Heart left ventricle (tissue), 16 donors: ENCODE measurements at regions not wholly inside any gene's neighbourhood (a gene's known extent, or its start where the extent isn't known, plus 50 kb on each side); places are given as distances from the start of the nearest gene placed in this dataset.
A peak's percentile ranks its signal among the peaks of the same experiment; 100 is the strongest.

Experiments used
- ATAC-seq, 4 donors: fragments of 200-7000 bp; cut with Tn5 transposase; one replicate each; pipeline ENCODE4 v1.9.1; 2020 to 2022; ENCODE audit warnings: moderate library complexity in 4 of 4, mild to moderate bottlenecking in 3 of 4, moderate number of reproducible peaks in 1 of 4
- DNase-seq, 5 donors: peaks; one replicate each; pipeline ENCODE4 v3.0.0-alpha.2; 2020
- H3K27ac ChIP-seq, 12 donors: fragments of 200-600 bp; sonication (generic) in 4 of 12; one replicate each; pipeline versions ENCODE4 v1.5.0 to v1.8.0; 2016 to 2022; ENCODE audit warnings: mild to moderate bottlenecking in 2 of 12
- H3K27me3 ChIP-seq, 9 donors: fragments of 200-600 bp; sonication (generic) in 2 of 9; one replicate each; pipeline versions ENCODE4 v1.5.1 to v1.8.0; 2016 to 2022; ENCODE audit warnings: mild to moderate bottlenecking in 3 of 9
- H3K36me3 ChIP-seq, 9 donors: fragments of 200-600 bp; sonication (generic) in 2 of 9; one replicate each; pipeline versions ENCODE4 v1.5.0 to v1.8.0; 2018 to 2022; ENCODE audit warnings: mild to moderate bottlenecking in 2 of 9
- H3K4me1 ChIP-seq, 12 donors: fragments of 200-600 bp; sonication (generic) in 4 of 12; one replicate each; pipeline versions ENCODE4 v1.5.0 to v1.8.0; 2016 to 2022; ENCODE audit warnings: mild to moderate bottlenecking in 3 of 12
- H3K4me3 ChIP-seq, 12 donors: fragments of 200-600 bp; sonication (generic) in 4 of 12; one replicate each; pipeline versions ENCODE4 v1.5.0 to v1.8.0; 2017 to 2022; ENCODE audit warnings: mild to moderate bottlenecking in 9 of 12, moderate library complexity in 4 of 12
- H3K9me3 ChIP-seq, 12 donors: fragments of 200-600 bp; sonication (generic) in 4 of 12; one replicate each; pipeline versions ENCODE4 v1.5.0 to v1.8.0; 2016 to 2022; ENCODE audit warnings: mild to moderate bottlenecking in 1 of 12
- POLR2A ChIP-seq, 2 donors: fragments of 450-650 bp; IDR thresholded peaks; one replicate each; pipeline ENCODE4 v1.6.1; 2017; ENCODE audit warnings: antibody characterized with exemption in 2 of 2, mild to moderate bottlenecking in 2 of 2, moderate library complexity in 2 of 2
- WGBS, 4 donors: extraction: QIAGEN DNeasy Blood & Tissue Kit in 2 of 4; methylation state at CpG; one replicate each; pipeline versions ENCODE4 v1.1.5 to v1.1.7; 2013 to 2018; 5-methylcytosine and 5-hydroxymethylcytosine counted together
- intact Hi-C, 10 donors: fragments of 100-400 bp; cut with DNase I; formaldehyde crosslinking; loops; one replicate each; pipeline versions ENCODE4 v1.11.1 to v1.14.2; 2022
- TF ChIP-seq, protein P1 (sequence below), 12 donors: fragments of 200-600 bp; sonication (generic) in 4 of 12; IDR thresholded peaks; one replicate each; pipeline versions ENCODE4 v1.5.0 to v1.8.0; 2018 to 2022; ENCODE audit warnings: antibody characterized with exemption in 12 of 12, mild to moderate bottlenecking in 5 of 12
- donor health status: ischemic (EF 13 %, LVEDD 7.1; RV severe dilation, severe dysfunction).
- donor health status: healthy with polysubstance abuse.
- donor health status: DM: no; HTN: yes; CAD: no.
- donor health status: DM: no; HTN: no; CAD: no.
- donor health status: ischemic (EF 25% LVEDD 6.9; RV normal size, moderate dysfunction).
- donor health status: ischemic (EF 25% LVEDD 5.7; RV mildly dilated, moderate dysfunction).
- donor health status: healthy.
- donor health status: DM: yes; HTN: yes; CAD: no.
- donor health status: ischemic (EF 35%, LVEDD 5.7; RV mildly dilated, moderate dysfunction).
- donor health status: nonischemic (EF 11% LVEDD 7.7; RV severe dilation, severe dysfunction).
- donor health status: DM: yes; HTN: yes; CAD: no.
- donor health status: PGD.
- donor health status: ischemic (EF 29% LVEDD 5.4; RV normal size, mild dysfunction).
- donor health status: nonischemic (EF 23%, LVEDD 6.1; RV moderate dilation, normal function).

DNA sequence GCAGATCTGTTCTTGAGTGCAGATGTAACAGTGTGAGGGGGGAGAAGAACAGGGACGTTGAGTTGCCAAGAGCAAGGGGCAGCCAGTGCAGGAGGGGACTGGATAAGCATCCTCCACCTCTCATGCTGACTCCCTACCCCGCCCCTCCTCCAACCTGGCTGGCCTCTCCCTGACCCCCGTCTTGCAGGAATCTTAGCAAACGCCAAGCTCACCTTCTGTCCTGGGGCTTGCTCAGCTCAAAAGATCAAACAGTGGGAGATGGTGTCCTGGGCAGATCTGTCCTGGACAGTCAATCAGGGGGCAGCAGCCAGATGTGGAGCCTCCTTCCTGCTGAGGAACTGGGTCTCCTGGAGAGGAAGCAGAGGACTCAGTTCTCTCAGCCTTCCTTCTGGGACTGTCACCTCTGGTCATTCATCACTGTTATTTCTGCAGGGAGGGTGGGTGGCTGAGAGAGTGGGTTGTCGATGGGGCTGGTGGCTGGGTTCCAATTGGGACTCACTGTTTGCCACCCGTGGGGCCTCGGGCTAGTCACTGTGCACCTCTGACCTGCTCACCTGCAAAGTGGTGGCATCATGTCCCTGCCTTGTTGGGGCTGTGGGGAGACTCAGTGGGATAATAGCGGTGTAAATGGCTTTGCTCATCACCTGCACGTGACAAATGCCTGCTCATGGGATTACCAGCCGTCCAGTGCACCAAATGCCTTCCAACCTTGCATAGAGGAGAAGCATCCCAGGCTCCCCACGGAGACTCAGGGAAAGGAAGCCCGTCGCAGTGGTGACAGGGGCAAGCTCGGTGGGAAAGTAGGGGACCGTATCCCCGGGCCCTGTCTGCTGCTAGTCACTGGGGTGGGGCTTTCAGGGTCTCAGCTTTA, 154.4 kb downstream of the PTPRU start:
- H3K27ac ChIP-seq: no peak overlapping the region
- ATAC-seq (no peak), DNase-seq (no peak)
- no peak overlapping the region for H3K4me3 ChIP-seq
- TF ChIP-seq POLR2A (IDR thresholded peaks at IDR 0.05): no peak
- TF ChIP-seq, protein P1, sequence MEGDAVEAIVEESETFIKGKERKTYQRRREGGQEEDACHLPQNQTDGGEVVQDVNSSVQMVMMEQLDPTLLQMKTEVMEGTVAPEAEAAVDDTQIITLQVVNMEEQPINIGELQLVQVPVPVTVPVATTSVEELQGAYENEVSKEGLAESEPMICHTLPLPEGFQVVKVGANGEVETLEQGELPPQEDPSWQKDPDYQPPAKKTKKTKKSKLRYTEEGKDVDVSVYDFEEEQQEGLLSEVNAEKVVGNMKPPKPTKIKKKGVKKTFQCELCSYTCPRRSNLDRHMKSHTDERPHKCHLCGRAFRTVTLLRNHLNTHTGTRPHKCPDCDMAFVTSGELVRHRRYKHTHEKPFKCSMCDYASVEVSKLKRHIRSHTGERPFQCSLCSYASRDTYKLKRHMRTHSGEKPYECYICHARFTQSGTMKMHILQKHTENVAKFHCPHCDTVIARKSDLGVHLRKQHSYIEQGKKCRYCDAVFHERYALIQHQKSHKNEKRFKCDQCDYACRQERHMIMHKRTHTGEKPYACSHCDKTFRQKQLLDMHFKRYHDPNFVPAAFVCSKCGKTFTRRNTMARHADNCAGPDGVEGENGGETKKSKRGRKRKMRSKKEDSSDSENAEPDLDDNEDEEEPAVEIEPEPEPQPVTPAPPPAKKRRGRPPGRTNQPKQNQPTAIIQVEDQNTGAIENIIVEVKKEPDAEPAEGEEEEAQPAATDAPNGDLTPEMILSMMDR (IDR thresholded peaks at IDR 0.05): no peak
- no peaks in the 10 kb centered on the region for H3K9me3 ChIP-seq
- WGBS, 4 donors: 21 to 32% (median 28%) methylated on average over 10 to 16 of the region's 16 CpGs
- peaks cover 0 to 6% (median 0%) of the 10 kb centered on the region in 12 donors for H3K4me1 ChIP-seq
- no peaks in the 10 kb centered on the region for H3K36me3 ChIP-seq
- intact Hi-C loops: loop anchor here in 1 of 10 donors (10.0 kb wide), 1 partner anchor 1014 kb away; no protein-coding TSS in a partner anchor
- peaks cover 0 to 56% (median 8%) of the 10 kb centered on the region in 9 donors for H3K27me3 ChIP-seq

DNA sequence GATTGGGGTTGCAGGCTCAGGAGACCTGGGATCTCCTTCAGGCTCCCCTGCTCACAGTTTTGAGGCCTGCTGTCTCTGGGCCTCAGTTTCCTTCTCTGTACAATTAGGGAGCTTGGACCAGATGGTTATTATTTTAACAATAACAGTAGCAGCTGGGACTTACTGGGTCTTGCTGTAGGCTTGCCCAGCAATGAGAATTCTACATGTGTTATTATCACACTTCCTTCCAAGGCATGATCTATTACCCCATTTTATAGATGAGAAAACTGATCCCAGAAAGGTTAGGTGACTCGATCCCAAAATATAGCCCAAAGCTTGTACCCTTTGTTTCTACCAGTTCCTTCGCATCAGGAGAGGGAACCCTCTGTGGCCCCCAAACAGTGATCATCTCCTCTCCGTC, 153.8 kb downstream of the PTPRU start:
- Histone ChIP-seq H3K4me3 (no peak overlapping the region), H3K4me1 (no peaks in the 10 kb centered on the region), H3K27ac (no peak overlapping the region), H3K27me3 (peaks cover 0 to 61% (median 10%) of the 10 kb centered on the region in 9 donors), H3K36me3 (no peaks in the 10 kb centered on the region), H3K9me3 (no peaks in the 10 kb centered on the region)
- ATAC-seq: no peak
- DNase-seq: no peak
- no peak for TF ChIP-seq POLR2A (IDR thresholded peaks at IDR 0.05)
- TF ChIP-seq, protein P1 (IDR thresholded peaks at IDR 0.05): no peak
- 45 to 74% (median 59%) methylated on average over 3 of the region's 3 CpGs for whole genome bisulfite sequencing, 4 donors
- intact Hi-C loops: loop anchor here in 1 of 10 donors (10.0 kb wide), 1 partner anchor 1015 kb away; no protein-coding TSS in a partner anchor

DNA sequence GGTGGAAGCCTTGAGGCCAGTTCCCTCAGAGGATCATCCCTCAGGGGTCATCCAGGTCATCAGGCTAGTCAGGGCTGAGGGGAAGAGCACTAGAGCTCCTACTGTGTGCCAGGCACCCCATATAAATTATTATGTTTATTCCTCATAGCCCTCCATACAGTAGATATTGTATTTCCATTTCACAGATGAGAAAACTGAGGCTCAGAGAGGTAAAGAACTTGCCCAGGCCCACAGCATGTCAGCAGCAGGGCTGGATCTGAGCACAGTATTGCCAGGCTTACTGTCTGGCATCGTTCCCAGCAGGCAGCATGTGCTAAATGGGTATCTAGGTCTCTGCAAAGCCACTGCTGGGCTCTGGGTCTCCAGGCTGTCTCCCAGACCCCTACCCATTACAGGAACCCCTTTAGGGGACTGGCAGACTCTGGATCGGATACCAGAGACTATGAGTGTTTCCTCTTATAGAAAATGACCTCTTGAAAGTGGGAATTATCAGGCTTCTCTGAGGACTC, 153.3 kb downstream of the PTPRU start:
- H3K27ac ChIP-seq: no peak overlapping the region
- no peaks in the 10 kb centered on the region for H3K4me1 ChIP-seq
- peaks cover 0 to 66% (median 15%) of the 10 kb centered on the region in 9 donors for H3K27me3 ChIP-seq
- no peaks in the 10 kb centered on the region for H3K36me3 ChIP-seq
- no peak overlapping the region for H3K4me3 ChIP-seq
- intact Hi-C loops: loop anchor here in 1 of 10 donors (10.0 kb wide), 1 partner anchor 1015 kb away; no protein-coding TSS in a partner anchor
- WGBS, 4 donors: 42 to 58% (median 43%) methylated on average over 2 of the region's 2 CpGs
- no peak for TF ChIP-seq POLR2A (IDR thresholded peaks at IDR 0.05)
- TF ChIP-seq, protein P1 (IDR thresholded peaks at IDR 0.05): no peak
- no peaks in the 10 kb centered on the region for H3K9me3 ChIP-seq
- DNase-seq (peak in 1 of 5 donors; percentile 24), ATAC-seq (no peak)

DNA sequence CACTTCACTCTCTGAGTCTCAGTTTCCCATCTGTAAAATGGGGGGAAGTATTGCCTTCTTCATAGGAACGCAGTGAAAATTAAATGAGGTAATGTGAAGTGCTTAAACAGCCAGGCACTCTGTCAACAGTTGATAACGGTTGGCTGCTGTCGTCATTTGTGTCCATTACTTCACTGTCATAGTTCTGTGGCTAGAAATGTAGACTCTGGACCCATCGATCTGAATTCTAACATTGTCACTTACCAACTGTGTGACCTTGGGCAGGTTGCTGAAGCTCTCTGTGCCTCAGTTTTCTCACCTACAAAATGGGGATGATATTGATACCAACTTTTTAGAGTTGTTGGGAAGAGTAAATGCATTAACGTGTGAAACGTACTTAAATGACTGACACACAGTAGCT, 152.6 kb downstream of the PTPRU start:
- ATAC-seq: no peak
- Histone ChIP-seq H3K36me3 (no peaks in the 10 kb centered on the region), H3K4me3 (no peak overlapping the region), H3K27me3 (peaks cover 0 to 69% (median 19%) of the 10 kb centered on the region in 9 donors), H3K27ac (no peak overlapping the region), H3K9me3 (no peaks in the 10 kb centered on the region), H3K4me1 (no peaks in the 10 kb centered on the region)
- no peak for DNase-seq
- WGBS, 4 donors: 62 to 67% (median 66%) methylated on average over 6 of the region's 6 CpGs
- intact Hi-C loops: no loop called here
- TF ChIP-seq, protein P1 (IDR thresholded peaks at IDR 0.05): no peak
- no peak for TF ChIP-seq POLR2A (IDR thresholded peaks at IDR 0.05)
